Heart right ventricle (tissue), 16 donors: ENCODE measurements at regions not wholly inside any gene's neighbourhood (a gene's known extent, or its start where the extent isn't known, plus 50 kb on each side); places are given as distances from the start of the nearest gene placed in this dataset.

Source experiments
- ATAC-seq, 8 donors: fragments of 200-7000 bp; cut with Tn5 transposase; one replicate each; pipeline ENCODE4 v1.9.1; 2020; ENCODE audit warnings: mild to moderate bottlenecking in 8 of 8, moderate library complexity in 8 of 8, moderate number of reproducible peaks in 1 of 8
- DNase-seq, 2 donors: peaks; one replicate each; pipeline ENCODE4 v3.0.0-alpha.2; 2020
- H3K27ac ChIP-seq, 10 donors: fragments of 200-600 bp; sonication (generic) in 2 of 10; one replicate each; pipeline versions ENCODE4 v1.5.0 to v1.8.0; 2020 to 2022; ENCODE audit warnings: mild to moderate bottlenecking in 3 of 10
- H3K27me3 ChIP-seq, 7 donors: fragments of 200-600 bp; one replicate each; pipeline ENCODE4 v1.8.0; 2021 to 2022; ENCODE audit warnings: mild to moderate bottlenecking in 2 of 7
- H3K36me3 ChIP-seq, 9 donors: fragments of 200-600 bp; sonication (generic) in 1 of 9; one replicate each; pipeline versions ENCODE4 v1.5.0 to v1.8.0; 2020 to 2022; ENCODE audit warnings: mild to moderate bottlenecking in 2 of 9
- H3K4me1 ChIP-seq, 9 donors: fragments of 200-600 bp; sonication (generic) in 1 of 9; one replicate each; pipeline versions ENCODE4 v1.5.0 to v1.8.0; 2020 to 2022; ENCODE audit warnings: mild to moderate bottlenecking in 4 of 9
- H3K4me3 ChIP-seq, 10 donors: fragments of 200-600 bp; sonication (generic) in 2 of 10; one replicate each; pipeline versions ENCODE4 v1.5.0 to v1.8.0; 2020 to 2022; ENCODE audit warnings: mild to moderate bottlenecking in 7 of 10, moderate library complexity in 2 of 10
- H3K9me3 ChIP-seq, 11 donors: fragments of 200-600 bp in 10 of 11; sonication (generic) in 2 of 11; one replicate each; pipeline versions ENCODE4 v1.5.0 to v1.8.0; 2013 to 2022; ENCODE audit warnings: mild to moderate bottlenecking in 2 of 11, control low read depth in 1 of 11, moderate library complexity in 1 of 11
- CTCF ChIP-seq, 9 donors: fragments of 200-600 bp; sonication (generic) in 2 of 9; IDR thresholded peaks; one replicate each; pipeline versions ENCODE4 v1.5.0 to v1.8.0; 2021 to 2022; ENCODE audit warnings: antibody characterized with exemption in 9 of 9, mild to moderate bottlenecking in 5 of 9, moderate library complexity in 1 of 9
- WGBS, 2 donors: extraction: QIAGEN DNeasy Blood & Tissue Kit; methylation state at CpG; one replicate each; pipeline ENCODE4 v1.1.7; 2013; ENCODE audit warnings: inconsistent platforms in 1 of 2; 5-methylcytosine and 5-hydroxymethylcytosine counted together
- intact Hi-C, 10 donors: fragments of 100-400 bp; cut with DNase I; formaldehyde crosslinking; loops; one replicate each; pipeline versions ENCODE4 v1.11.1 to v1.14.2; 2022
- donor health status: Arrhythmogenic right ventricular cardiomyopathy.
- donor health status: ischemic (EF 13 %, LVEDD 7.1; RV severe dilation, severe dysfunction).
- donor health status: healthy with polysubstance abuse.
- donor health status: DM: no; HTN: yes; CAD: no.
- donor health status: DM: no; HTN: no; CAD: no.
- donor health status: ischemic (EF 25% LVEDD 6.9; RV normal size, moderate dysfunction).
- donor health status: ischemic (EF 25% LVEDD 5.7; RV mildly dilated, moderate dysfunction).
- donor health status: healthy.
- donor health status: DM: yes; HTN: yes; CAD: no.
- donor health status: Ischemic cardiomyopathy.
- donor health status: ischemic (EF 35%, LVEDD 5.7; RV mildly dilated, moderate dysfunction).
- donor health status: nonischemic (EF 11% LVEDD 7.7; RV severe dilation, severe dysfunction).
- donor health status: DM: yes; HTN: yes; CAD: no.
- donor health status: PGD.
- donor health status: ischemic (EF 29% LVEDD 5.4; RV normal size, mild dysfunction).
- donor health status: nonischemic (EF 23%, LVEDD 6.1; RV moderate dilation, normal function).

DNA sequence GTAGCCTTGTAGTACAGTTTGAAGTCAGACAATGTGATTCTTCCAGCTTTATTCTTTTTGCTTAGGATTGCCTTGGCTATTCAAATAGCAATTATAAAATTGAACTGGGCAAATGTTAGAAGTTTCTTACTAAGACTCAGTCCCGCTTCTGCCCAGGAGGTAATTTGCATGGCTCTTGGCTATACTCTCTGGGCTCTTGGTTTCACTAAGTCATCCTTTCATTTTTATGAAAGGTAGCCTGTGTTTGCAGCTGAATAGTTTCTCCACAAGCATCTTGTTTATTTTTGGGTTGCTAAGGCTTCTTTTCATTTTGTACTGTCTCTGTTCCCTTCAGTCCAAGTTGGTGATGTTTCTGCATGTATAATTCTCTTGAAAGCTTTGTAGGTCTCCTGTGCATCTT lies 340.6 kb downstream of the SH2D4B start:
- Histone ChIP-seq H3K27ac (no peak overlapping the region), H3K36me3 (no peaks in the 10 kb centered on the region), H3K4me3 (no peak overlapping the region), H3K27me3 (peaks cover 0 to 4% (median 0%) of the 10 kb centered on the region in 7 donors), H3K9me3 (peaks cover 0 to 22% (median 4%) of the 10 kb centered on the region in 11 donors), H3K4me1 (no peaks in the 10 kb centered on the region)
- intact Hi-C loops = no loop called here
- TF ChIP-seq CTCF (IDR thresholded peaks at IDR 0.05) = no peak
- 90 to 92% methylated on average over 1 of the region's 1 CpG for WGBS, 2 donors
- ATAC-seq = no peak
- no peak for DNase-seq

GRCh38 chr10:80890146-80890545 lies 352.4 kb downstream of the SH2D4B start:
- Histone ChIP-seq H3K4me3 (no peak overlapping the region), H3K4me1 (no peaks in the 10 kb centered on the region), H3K27me3 (peaks cover 0 to 8% (median 0%) of the 10 kb centered on the region in 7 donors), H3K36me3 (no peaks in the 10 kb centered on the region), H3K27ac (no peak overlapping the region), H3K9me3 (peaks cover 0 to 5% (median 0%) of the 10 kb centered on the region in 11 donors)
- DNase-seq (no peak), ATAC-seq (no peak)
- TF ChIP-seq CTCF (IDR thresholded peaks at IDR 0.05) = no peak
- intact Hi-C loops = no loop called here
- 71 to 86% methylated on average over 1 of the region's 1 CpG for WGBS, 2 donors

DNA sequence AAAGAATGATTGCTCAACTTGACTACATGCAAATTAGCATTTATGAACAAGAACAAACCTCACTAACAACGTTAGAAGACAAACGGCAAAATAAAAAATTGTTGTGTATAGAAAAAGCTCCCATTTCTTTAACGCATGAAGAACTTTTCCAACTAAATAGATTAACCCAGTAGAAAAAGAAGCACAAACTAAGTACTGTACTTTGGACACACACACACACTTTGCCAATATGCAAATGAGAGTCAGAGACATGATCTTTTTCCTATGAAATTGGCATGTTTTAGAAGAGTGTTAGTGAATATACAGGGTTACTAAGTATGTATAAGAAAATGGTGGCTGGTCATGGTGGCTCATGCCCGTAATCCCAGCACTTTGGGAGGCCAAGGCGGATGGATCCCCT lies 355.6 kb downstream of the SH2D4B start:
- TF ChIP-seq CTCF (IDR thresholded peaks at IDR 0.05) = no peak
- no peak for ATAC-seq
- peaks cover 0 to 11% (median 0%) of the 10 kb centered on the region in 7 donors for H3K27me3 ChIP-seq

DNA sequence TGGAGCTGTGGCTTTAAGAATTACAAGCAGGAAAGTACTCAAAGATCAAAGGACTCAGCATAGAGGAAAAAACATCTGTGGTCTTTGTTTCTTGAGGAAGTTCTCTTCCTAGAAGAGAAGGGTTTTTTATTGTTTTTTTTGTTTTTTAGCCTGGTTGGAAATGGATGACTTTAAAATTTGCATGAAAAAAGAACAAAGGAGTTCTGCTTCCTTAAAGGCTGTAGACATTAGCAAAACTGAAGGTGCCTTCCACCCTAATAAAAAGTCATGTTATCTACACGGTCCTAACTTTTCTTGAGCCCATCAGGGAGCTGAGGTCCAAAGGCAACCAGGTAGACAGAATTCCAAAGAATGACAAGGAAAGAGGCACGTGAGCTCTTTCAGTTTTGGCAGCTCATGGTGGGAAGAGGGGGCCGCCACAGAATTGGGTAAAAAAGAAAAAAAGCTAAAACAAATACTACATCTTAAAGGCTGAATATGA lies 356.6 kb downstream of the SH2D4B start:
- WGBS, 2 donors = 36 to 40% methylated on average over 3 of the region's 3 CpGs
- no peak for TF ChIP-seq CTCF (IDR thresholded peaks at IDR 0.05)
- Histone ChIP-seq H3K36me3 (no peaks in the 10 kb centered on the region), H3K4me3 (no peak overlapping the region), H3K9me3 (no peaks in the 10 kb centered on the region), H3K27me3 (peaks cover 0 to 11% (median 0%) of the 10 kb centered on the region in 7 donors), H3K4me1 (no peaks in the 10 kb centered on the region), H3K27ac (no peak overlapping the region)
- DNase-seq (no peak), ATAC-seq (no peak)
- intact Hi-C loops = no loop called here

More for the DNA sequence above, 355.6 kb downstream of the SH2D4B start:
- Histone ChIP-seq H3K27ac (no peak overlapping the region), H3K4me3 (no peak overlapping the region), H3K36me3 (no peaks in the 10 kb centered on the region), H3K4me1 (no peaks in the 10 kb centered on the region), H3K9me3 (no peaks in the 10 kb centered on the region)
- no peak for DNase-seq
- intact Hi-C loops = no loop called here
- WGBS, 2 donors = 93 to 94% methylated on average over 5 of the region's 5 CpGs
